Fibroblast of villous mesenchyme (primary cell): ENCODE measurements at regions not wholly inside any gene's neighbourhood (a gene's known extent, or its start where the extent isn't known, plus 50 kb on each side); places are given as distances from the start of the nearest gene placed in this dataset.

Source experiments
- DNase-seq: peaks from one replicate; pipeline ENCODE4 v3.0.0-alpha.2; 2010; ENCODE audit warnings: low read depth
- H3K4me3 ChIP-seq: 2 replicates; pipeline ENCODE4 v1.5.1; 2011; ENCODE audit warnings: low read depth, mild to moderate bottlenecking, low read length
- TF ChIP-seq, protein P1 (sequence below): IDR thresholded peaks from 2 replicates; pipeline ENCODE4 v1.5.1; 2012; ENCODE audit warnings: low read depth, mild to moderate bottlenecking, low read length; ENCODE audit not compliant: insufficient read depth

DNA sequence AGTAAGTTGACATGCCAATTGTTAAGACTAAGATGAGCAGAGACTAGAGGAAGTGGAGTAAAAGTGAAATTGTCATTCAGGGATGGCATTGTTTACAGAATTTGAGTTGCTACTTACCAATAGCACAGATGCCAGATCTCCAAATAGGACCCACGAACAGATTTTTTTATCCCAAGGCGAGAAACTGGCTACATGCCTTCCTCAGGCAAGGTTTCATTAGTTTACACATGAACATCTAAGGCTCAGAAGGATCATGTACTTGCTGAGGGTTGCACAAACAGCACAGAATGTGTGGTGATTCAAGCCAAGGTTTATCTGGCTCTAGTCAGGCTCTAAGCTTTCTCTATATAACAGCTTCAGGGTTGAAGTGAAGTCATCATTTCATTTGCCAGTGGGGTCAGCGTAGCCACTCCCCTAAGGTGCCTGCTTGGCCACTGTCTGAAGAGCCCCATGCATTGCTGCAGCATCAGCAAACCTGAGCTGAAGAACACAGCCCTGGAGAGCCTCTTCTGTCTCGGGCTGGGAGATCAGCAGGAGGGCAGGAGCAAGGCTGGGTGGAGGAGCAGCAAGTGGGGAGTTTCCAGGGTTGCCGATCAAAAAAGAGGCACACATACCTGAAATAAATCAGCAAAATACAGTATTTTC lies 193.0 kb upstream of the LCORL start:
- TF ChIP-seq, protein P1, sequence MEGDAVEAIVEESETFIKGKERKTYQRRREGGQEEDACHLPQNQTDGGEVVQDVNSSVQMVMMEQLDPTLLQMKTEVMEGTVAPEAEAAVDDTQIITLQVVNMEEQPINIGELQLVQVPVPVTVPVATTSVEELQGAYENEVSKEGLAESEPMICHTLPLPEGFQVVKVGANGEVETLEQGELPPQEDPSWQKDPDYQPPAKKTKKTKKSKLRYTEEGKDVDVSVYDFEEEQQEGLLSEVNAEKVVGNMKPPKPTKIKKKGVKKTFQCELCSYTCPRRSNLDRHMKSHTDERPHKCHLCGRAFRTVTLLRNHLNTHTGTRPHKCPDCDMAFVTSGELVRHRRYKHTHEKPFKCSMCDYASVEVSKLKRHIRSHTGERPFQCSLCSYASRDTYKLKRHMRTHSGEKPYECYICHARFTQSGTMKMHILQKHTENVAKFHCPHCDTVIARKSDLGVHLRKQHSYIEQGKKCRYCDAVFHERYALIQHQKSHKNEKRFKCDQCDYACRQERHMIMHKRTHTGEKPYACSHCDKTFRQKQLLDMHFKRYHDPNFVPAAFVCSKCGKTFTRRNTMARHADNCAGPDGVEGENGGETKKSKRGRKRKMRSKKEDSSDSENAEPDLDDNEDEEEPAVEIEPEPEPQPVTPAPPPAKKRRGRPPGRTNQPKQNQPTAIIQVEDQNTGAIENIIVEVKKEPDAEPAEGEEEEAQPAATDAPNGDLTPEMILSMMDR = no peak
- no peak for DNase-seq
- no peak overlapping the region for H3K4me3 ChIP-seq

DNA sequence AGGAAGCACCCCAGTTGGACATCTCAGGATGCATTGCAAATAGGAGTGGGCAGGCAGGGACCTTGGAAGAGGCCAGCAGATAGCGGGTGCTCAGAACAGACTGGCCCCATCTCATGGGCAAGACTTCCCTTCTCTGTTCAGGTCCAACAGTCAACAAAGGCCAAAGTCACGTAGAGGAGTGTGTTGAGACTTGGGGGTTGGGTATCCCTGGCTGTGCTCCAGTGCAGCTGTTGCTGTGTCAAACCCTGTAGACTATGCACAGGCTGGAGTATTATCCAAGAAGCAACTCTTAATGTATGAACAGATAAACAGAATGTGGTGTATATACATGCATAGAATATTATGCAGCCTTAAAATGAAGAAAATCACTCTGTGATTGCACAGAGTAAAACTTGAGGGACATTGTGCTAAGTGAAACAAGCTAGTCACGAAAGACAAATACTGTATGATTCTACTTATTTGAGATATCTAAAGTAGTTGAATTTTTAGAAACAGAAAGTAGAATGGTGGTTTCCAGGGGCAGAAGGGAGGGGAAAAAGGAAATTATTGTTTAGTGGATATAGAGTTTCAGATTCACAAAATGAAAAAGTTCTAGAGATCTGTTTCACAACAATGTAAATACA lies 192.1 kb upstream of the LCORL start:
- TF ChIP-seq, protein P1 = no peak

DNA sequence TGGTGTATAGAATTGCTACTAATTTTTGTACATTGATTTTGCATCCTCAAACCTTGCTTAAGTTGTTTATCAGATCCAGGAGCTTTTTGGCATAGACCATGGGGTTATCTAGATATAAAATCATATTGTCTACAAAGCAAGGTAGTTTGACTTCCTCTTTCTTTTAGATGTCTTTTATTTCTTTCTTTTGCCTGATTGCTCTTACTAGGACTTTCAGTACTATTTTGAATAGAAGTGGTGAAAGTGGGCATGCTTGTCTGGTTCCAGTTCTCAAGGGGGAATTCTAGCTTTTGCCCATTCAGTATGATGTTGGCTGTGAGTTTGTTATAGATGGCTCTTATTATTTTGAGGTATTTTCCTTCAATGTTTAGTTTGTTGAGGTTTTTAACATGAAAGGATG lies 187.9 kb upstream of the LCORL start:
- TF ChIP-seq, protein P1 = no peak

More for the DNA sequence above, 192.1 kb upstream of the LCORL start:
- no peak for DNase-seq
- no peak overlapping the region for H3K4me3 ChIP-seq

DNA sequence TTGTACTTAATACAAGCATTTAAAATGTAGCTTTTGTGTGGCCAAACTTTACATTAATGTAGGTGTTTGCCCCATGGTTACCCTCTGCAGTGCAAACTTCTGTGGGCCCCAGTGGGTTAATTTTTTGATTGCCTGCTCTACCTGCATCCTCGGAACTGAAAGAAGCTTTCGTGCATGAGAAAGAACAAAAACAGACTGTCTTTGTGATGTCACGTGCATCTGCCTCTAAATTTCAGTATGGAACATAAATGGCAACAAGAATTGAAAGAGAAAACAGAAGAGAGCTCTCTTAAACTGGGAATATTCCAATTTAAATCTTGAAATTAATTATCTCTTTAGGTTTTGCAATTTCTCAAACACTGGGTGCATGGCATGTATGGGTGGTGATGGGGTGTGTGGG lies 182.4 kb upstream of the LCORL start:
- DNase-seq = no peak

More for the DNA sequence above, 187.9 kb upstream of the LCORL start:
- DNase-seq = no peak
- no peak overlapping the region for H3K4me3 ChIP-seq

DNA sequence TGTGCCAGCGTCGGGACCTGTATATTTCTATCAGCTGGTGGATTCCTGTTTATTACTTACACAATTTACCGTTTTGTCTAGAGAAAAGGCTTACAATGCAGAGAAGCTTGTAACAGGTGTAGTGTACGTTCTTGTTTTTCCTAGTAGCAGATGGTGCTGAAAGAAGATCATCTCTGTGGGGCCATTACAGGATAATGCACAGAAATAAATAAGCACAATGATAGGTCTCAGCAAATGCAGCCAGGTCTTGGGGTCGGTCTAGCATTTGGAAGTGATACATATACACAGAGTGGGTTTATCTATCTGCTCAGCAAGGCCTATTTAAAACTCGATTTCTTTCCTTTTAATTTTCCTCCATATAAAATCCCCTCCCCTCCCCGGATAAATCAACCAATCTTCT lies 180.9 kb upstream of the LCORL start:
- H3K4me3 ChIP-seq = no peak overlapping the region
- TF ChIP-seq, protein P1 = no peak
- DNase-seq = no peak

More for the DNA sequence above, 182.4 kb upstream of the LCORL start:
- TF ChIP-seq, protein P1 = no peak
- H3K4me3 ChIP-seq = no peak overlapping the region

DNA sequence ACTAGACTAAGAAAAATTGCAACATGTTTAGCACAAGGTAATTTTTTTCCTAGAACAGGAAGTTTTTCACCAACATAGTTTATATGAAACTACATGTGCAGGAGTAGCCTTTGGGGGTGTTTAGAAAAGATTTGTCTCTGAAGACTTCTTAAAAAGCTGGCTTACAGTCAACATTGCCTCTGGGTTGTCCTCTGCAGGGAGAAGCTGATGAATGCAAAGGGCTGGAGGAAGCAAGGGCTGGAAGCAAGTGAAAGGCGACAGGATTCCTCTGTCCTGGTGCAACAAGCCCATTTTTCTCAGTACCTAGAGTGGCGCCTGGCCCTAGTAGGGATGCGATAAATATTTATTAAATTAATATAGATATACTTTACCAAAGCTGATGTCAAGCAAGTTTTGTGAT lies 180.3 kb upstream of the LCORL start:
- H3K4me3 ChIP-seq = no peak overlapping the region
- DNase-seq = no peak
- TF ChIP-seq, protein P1 = no peak

DNA sequence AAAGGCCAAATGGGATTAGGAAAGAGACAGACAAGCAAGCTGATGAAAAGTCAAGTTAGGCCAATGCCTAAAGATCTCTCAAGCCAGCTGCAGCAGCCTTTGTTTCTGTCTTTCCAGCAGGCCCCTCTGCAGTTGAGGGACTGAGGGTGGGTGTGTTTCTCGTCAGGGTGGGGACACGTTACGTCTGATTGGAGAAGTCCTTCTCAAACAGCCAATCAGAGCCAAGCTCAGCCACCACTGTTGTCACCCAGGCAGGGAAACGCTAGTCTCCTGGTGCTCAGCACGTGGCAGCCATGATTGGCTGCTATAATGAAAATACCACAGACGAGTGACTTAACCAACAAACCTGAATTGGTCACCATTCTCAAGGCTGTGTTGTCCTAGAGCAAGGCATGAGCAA lies 177.1 kb upstream of the LCORL start:
- DNase-seq = no peak
- TF ChIP-seq, protein P1 = no peak
- H3K4me3 ChIP-seq = no peak overlapping the region
